ENCODE measurements at regions not wholly inside any gene's neighbourhood (a gene's known extent, or its start where the extent isn't known, plus 50 kb on each side); places are given as distances from the start of the nearest gene placed in this dataset.

DNA sequence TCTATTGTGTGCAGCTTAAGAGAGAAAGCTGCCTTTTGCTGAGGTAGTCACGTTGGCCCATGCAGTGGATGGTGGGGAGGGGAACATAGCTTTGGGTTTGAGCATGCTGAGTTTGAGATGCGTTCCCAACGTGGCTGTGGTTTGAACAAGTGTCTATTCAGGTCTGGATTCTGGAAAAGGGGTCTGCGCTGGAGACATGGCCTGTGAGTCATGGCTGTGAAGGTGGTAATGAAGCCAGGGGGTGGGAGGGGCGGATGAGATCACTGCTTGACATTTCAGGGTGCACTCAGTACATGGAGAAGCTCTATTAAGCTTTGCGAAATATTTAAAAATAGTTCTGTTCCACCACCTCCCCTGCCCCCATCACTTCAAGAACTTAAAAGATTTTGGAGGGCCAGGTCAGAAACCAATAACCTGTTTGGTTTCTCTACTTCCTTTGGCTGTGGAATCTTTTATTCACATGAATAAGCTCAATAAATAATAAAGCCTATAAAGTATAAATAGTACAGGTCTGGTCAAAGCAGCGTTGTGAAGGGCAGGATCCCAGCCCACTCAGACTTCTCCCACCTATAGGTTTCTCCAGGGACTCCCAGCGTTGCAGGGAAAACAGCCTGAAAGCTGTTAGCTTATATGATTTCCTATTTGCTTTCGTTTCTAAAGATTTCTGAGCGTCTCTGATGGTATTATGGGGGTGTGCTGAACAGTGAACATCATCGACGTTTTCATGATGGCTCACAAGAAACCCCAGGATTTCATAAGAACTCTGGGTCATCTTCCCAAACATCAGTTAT lies 189.9 kb downstream of the NSG2 start:
- DNase-seq (ENCODE audit: low read depth) = no peak

DNA sequence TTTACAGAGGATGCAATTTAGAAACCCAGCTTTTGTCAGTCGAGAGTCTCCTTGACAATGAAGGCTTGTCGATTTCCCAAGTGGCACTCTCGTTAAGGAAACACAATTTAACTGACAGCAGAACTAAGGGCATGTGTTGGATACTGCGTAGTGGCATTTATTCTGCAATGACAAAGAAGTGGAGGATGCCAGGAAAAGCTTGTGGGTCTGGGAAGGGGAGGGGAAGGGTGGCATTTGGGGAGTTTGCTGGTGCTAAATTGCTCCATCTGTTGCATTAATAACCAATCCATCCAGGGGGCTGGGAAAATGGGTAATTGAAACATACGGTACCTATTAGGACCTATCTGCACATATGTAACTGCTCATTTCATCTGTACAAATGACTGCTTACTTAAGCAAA lies 190.6 kb downstream of the NSG2 start:
- no peak for DNase-seq (ENCODE audit: low read depth)

DNA sequence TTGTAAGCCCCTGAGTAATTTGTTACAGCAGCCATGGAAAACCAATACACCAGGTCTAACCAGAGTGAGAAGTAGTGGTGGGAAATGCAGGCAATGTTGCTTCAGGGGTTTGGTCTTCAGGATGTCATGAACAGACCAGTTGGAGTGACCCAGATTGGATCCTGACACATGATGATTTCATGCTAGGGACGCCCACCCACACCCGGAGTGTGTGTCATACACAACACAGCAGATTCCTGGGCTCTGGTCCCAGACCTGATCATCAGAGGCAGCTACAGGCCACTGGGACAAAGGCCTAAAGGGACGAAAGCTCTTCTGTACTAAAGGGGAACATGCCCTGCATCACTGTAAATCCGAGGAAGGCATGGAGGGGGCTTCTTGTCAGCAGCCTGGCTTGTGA lies 194.2 kb downstream of the NSG2 start:
- peak; percentile 1 for DNase-seq (ENCODE audit: low read depth)

DNA sequence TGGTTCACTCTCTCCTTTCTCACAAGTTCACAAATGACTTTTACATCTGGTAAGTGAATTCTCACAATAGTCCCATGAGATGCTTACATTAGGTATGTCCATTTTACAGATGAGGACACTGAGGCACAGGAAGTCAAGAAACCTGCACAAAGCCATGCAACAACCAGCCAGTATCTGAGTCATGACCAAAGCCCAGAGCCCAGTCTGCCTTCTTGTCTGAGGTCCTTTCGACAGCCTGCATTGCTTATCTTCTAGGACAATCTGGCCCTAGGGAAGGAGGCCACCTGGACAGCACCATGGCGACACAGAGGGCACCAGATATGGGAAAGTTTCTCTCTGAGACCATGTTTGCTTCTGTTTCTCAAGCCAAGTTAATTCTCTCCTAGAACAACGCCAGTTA lies 197.1 kb downstream of the NSG2 start:
- no peak for DNase-seq (ENCODE audit: low read depth)

DNA sequence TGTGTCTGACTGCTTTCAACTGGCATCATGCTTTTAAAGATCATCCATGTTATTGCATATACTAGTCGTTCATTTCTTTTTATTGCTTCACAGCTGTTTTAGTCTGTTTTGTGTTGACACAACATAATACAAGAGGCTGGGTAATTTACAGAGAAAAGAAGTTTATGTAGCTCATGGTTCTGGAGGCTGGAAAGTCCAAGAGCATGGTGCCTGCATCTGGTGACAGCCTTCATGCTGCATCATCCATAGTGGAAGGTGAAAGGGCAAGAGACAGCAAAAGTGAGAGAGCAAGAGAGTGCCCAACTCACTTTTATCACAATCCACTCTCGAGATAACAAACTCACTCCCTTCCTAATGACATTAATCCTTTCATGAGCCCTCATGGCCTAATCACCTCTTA lies 198.4 kb downstream of the NSG2 start:
- DNase-seq (ENCODE audit: low read depth) = no peak

DNA sequence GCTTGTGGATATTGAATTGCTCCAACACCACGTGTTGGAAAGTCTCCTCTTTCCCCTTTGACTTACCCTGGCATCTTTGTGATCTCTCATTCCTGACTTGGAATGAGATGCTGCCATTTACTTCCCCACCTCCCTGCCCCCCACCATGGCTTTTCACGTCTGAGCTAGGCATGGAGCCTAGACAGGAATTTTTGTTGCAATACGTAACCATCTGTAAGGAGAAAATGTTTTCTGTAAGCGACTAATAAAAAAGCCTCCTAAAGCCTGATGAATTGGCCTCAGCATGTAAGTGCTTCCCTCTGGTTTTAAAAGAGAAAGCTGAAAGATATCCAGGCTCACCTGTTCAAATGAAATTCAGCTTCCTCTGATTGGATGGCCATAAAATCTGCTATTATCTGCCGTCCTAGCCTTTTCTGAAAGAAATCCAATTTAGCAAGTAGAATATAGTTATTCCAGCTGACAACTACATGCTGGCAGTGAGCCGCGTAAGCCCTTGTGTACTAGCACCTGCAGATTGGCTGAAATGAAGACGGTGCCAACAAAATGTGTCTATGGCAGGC lies 200.1 kb downstream of the NSG2 start:
- peak; percentile 1 for DNase-seq (ENCODE audit: low read depth)

DNA sequence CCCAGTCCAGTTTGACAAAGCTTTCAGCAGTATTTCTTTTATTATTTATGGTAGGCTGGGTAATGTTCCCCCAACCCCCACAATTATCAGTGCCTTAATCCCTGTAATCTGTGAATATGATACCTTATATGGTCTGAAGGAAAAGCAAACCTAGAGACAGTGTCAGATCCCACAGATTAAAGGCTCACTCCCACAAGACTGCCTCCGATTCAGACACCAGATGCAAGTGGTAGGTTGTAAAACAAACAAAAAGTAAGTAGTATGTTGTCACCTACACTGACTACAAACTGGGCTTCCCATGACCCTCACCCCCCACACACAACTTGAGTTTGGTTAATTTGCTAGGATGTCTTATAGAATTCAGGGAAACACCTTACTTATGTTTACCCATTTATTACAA lies 201.2 kb downstream of the NSG2 start:
- no peak for DNase-seq (ENCODE audit: low read depth)

DNA sequence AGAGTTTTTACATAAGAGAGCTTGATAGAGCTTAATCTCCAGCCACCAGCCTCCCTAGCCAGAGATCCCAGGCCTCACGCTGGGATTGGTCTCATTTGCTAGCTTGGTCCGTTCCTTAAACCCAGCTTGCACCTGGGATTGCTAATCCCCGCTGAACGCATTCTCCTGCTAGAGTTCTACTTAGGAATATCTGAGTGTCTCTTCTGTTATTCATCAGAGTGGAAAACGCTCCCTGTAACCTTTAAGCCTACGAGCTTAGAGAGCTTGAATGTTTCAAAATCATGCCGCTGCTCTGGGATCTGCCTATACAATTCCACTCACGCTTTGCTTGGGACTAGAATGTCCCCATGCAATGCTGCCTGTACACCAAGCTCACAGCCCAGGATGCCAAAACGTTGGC lies 201.8 kb downstream of the NSG2 start:
- DNase-seq (ENCODE audit: low read depth) = no peak

DNA sequence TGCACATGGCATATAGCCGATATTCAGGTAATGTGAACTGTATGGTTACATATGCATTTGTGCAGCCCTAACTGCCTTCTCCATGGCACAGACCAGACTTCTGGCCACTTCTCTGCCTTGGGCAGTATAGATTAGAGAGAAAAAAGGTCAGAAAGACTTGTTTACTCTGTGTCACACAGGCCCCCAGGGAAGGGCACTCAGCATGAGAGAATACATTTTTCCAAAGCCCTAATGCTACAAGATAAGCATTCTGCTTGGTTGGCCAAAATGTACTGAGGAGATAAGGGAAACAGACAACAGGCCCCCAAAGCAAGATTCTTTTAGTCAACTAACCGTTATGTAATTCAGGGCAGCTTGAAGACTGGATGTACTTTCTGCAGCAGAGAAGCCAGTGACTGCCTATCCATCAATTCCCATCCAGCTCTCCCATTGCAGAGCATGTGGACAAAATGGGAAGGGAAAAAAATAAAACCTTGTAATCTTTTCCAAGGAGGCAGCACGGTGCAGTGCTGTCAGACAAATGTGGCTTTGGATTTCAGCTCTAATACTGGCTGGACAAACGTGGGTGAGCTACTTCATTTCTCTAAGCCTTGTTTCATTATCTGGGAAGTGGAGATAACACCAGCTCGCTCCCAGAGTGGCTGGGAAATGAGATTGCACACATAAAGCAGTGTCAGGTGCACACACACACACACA lies 205.9 kb downstream of the NSG2 start:
- no peak for DNase-seq (ENCODE audit: low read depth)

DNA sequence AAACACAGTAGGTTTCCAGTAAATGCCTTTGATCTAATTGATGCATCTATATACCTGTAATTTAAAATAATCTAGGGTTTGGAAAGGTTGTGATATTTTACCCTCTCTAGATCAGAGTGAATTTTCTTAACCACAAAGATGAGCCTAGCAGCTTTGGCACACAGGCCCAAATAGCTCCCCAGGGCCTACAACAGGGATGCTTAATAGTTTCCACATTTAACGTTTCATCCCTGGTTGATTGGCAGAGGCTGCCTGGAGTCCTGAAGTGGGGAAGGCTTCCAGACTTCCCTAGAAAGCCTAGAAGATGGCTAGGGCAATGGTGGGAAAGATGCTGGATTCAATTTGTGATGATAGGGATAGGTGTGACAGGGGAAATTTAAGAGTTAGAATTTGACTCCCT lies 206.6 kb downstream of the NSG2 start:
- DNase-seq (ENCODE audit: low read depth) = no peak

DNA sequence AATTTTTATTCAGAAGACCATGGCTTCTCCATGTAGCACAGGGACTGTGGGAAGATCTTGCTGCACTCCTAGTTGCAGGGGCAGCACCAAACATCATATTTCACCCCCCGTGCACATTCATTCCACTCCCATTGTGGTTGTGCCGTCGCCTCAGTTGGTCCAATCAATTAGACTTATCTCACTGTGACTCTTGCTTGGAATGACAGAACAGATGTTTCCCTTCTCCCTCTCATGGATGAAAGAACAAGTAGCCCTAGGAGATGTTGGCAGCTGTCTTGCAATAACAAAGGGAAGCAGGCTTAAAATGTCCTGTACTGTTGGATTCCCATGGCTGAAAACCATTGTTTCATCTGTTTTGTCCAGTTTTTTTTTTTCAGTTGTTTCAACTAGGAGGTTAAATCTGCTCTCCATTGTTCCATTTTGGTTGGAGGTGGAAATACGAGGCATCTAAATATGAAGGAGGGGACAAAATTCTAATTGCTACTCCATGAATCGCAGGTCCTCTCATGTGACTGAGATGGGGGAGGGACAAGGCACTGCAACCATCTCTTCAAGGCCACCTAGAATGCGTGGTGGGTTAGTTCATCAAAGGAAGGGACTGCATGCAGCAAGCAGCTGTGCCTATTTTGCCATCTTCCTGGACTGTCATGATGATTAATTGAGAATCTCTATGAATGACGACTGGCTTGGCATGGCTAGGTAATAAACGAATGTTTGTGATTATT lies 214.4 kb downstream of the NSG2 start:
- no peak for DNase-seq (ENCODE audit: low read depth)

DNA sequence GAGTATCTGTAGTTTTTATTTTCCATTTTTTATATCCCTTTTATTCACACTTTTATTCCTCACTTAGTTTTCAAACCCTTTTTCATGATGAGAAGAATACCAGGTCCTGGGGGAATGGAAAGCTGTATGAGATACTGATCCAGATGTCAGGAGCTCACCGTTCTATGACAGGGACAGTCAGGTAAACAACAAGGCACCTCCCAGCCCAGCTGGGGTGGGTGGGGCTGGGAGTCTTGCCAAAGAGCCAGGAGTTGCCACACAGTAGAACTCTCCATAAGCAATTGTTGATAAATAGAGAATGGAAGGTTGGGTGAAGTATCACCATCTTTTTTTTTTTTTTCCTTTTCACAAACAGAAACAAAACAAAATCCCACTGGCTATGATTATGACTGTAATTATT lies 225.8 kb downstream of the NSG2 start:
- DNase-seq (ENCODE audit: low read depth) = no peak

DNA sequence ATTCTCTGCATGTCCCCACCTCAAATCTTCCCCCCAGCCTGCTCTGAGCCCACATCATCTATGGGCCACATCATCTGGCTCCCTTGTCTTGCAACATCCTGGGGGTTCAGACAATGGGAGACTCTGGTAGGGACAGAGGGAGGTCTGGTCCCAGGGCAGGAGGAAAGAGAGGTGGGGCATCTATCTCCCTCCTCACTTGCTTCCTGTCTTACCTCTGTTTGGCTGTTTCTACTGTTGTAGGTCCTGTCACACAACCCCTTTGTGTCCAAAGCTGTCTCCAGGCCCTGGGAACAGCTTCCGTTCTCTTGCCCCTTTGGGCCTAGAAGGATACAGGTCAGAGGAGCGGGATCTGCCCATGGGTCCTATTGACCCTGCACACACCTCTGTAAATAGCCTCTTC lies 227.2 kb downstream of the NSG2 start:
- no peak for DNase-seq (ENCODE audit: low read depth)

DNA sequence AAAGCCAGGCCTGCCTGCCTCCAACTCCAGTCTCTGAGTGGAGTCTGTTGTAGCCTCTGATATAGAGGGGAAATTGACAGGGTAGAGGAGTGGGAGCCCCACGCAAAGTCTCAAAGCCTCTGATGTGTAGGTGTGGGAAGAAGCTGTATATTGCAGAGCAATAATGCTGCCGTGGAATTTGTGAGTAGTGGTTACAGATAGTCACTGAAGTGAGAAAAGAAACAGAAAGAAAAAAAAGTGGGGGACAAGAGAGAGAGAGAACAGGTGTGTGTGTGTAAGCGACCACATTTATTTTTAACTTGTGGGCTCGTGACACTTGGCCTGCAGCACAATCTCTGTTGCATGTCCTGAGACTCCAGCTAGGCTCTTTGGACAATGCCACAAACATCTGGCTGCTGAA lies 227.8 kb downstream of the NSG2 start:
- DNase-seq (ENCODE audit: low read depth) = no peak

DNA sequence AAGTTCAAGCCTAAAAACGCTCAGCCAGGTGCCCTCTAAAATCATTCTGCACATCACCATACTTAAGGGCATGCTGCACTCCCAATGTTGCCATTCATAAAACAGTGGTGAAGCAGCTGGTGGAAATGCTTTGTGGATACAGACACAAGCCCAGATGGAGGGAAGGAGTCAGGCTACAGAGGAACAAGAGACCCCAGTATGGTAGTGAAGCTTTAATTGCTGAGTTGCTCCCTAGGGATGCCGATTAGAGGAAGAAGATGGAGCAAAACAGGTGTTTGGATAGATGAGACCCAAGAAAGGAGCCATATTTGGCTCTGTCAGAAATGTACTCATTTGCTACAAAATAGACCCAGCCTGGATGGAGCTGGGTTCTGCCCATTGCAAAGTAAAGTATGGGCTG lies 230.5 kb downstream of the NSG2 start:
- DNase-seq (ENCODE audit: low read depth) = no peak

DNA sequence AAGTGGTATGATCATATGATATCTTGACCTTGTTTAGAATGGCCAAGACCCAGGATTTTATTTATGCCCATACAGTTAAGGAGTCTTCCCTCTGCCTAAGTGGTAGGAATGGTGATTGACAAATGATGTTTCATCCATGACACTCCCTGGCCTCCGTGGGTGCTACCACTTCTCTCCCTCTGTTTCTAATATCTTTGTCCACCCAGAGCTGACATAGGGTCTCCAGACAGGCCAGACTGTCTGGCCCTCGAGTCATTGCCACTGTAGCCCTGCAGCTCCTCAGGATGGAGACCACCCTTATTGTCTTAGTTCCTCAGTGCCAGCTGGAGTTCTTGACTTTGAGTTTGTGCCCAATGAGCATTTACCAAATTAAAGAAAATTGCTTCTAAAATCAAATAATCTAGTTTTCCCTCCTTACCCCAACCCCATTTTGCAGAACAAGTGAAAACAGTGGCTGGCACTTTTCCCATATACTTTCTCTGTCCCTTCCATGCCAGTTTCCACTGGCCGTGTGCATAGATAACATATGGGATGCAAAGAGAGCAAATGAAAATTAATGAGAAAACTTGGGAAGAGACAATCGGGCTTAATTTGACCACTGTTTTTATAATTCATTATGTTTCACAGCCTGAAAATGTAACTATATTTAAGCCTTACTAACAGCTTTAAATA lies 235.7 kb downstream of the NSG2 start:
- no peak for DNase-seq (ENCODE audit: low read depth)

DNA sequence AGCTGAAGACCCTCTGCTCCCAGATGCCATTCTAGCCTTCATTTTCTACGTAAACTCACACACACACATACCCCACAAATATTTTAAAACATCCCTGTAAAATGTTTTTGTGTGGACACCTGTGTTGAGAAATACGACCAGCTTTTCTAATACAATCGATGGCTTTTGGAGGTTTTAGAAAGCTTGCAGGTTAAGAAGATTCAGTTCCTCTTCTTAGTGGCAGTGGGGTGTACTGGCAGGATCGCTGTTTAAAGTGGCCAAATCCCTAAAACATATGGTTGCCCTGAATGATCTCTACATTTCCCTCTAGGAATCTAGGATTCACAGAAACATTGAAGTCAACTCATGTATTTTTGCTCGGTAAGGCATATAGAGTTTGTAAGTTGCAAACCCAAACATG lies 236.3 kb downstream of the NSG2 start:
- DNase-seq (ENCODE audit: low read depth) = no peak

DNA sequence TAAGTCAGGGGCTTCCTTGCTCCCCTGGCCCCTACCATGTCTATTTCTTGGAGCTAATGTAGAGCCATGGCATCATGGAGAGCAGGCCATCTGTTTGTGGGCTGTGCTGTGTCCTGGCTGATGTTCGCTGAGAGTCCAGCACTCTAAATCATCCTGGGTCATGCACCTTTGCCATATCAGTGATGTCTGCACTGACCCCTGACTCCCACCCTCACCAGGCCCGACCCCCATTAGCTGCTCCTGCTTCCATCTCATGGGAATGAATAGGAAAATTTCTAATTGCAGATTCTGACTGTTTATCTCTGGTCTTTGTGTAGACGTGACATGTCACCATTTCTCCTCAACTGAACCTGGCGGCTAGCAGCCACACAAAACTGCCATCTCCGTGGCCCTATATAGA lies 236.9 kb downstream of the NSG2 start:
- DNase-seq (ENCODE audit: low read depth) = no peak

DNA sequence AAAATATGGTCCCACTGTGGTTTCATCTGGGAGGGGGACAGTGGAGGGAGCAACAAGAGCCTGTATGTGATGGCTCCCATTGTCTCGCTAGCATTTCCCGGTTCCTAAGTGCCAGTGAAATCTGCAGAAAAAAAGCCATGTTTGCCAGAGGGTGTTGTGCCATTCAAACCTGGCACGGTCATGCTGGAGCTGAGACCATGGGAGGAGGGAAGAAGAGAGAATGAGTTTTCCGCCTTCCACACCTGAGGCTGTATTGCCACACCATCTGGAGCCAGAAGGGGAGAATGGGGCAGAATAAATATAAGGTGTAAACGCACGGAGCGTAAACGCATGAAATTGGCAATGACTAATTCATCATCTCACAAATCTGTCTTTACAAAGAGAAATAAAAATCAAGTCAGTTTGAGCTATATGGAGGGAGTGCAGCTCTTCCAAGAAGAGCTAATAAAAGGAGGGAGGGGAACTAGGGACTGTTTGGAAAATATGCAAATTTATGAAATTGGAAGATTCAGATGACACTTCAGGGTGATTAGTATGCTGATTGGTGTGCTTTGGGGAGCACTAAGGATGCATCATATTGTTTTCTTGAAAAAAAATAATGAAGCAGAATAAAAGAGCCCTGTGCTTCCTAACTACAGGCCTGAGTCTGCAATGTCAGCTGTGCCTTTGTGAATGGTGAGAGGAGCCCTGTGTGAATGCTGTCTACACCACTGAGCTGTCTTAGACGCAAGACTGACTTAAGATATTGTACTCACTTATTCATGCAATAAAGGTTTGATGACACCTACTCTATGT lies 237.9 kb downstream of the NSG2 start:
- DNase-seq (ENCODE audit: low read depth) = no peak

DNA sequence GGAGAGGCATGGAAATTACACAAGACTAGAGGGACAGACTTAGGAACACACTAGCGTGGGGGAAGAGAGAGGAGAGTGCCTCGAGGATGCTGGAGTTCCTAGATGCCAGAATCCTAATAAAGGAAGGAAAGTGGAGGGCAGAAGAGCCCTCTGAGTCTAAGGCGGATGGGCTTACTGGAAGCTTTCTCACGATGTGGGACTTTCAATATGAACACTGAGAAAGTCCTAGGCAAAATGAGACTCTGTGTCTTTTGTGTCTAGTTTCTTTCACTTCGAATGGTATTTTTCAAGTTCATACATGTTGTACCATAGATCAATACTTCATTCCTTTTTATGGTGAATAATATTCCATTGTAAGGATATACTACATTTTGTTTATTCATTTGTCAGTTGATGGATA lies 239.4 kb downstream of the NSG2 start:
- DNase-seq (ENCODE audit: low read depth) = no peak

DNA sequence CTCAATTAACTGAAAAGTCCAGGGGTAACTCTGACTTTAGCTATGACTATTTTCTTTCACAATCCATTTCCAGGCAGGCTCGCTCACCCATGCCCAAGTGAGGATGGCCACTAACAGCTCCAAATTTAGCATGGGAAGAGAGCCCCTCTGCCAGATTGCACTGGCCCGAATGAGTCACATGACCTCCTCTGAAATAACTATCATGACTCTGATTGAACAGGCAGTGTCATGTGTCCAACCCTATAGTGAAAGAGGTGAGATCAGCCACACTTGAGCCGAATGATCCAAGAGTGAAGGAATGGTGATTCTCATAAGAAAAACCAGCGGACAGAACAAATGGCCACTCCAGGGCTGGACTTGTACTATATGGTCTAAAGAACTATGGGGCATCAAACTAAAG lies 242.3 kb downstream of the NSG2 start:
- DNase-seq (ENCODE audit: low read depth) = no peak

DNA sequence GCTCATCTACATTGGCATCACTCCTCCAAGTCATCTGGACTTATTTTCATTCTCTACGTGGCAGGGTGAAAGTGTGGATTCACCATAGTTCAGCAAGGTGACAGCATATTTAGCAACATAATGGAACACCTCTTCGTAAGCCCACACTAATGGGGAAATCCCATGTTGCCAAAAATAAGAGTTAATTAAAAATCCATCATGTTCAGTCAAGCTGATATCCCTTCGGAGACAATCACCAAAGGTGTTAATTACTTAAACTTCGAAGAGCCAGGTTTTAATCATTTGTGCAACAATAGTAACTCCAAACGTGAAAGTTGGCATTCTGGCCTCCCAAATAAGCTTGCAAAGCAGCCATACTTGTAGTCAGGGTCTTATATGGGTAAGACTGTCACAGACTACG lies 242.9 kb downstream of the NSG2 start:
- no peak for DNase-seq (ENCODE audit: low read depth)

Measured in stromal cell of bone marrow (primary cell).